ENCODE measurements at regions not wholly inside any gene's neighbourhood (a gene's known extent, or its start where the extent isn't known, plus 50 kb on each side); places are given as distances from the start of the nearest gene placed in this dataset.

DNA sequence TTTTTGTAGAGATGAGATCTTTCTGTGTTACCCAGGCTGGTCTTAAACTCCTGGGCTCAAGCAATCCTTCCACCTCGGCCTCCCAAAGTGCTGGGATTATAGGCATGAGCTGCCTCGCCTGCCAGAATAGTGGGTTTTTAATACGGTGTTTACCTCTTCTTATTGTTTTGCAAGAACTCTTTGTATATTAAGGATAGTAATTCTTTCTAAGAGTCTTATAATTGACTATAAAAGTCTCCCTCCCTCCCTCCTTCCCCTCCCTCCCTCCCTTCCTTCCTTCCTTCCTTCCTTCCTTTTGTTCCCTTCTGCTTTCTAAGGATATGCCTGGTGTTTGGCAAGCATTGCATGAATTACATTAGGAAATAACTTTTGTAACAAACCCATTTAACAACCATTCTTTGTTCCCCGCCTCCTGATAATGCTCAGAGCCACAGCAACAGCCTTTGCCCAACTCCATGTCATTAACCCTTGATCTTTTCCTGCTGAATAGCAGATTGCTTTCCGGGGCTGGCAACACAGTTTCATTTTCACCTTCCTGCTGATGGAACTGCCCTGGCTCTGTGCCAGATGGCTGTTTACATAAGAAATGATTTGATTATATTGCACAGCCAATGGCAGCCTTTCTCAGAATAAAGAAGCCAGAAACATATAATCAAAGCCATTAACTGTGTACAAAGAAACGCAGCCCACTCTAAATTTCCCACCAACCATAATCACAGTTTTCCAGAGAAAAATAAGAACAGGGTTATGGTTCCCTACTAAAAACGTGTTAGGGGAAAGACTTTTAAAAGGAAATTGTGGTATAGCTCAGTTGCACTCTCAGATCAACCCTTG lies 143.7 kb upstream of the PTPN1 start:
- TF ChIP-seq CTCF (IDR thresholded peaks at IDR 0.05; ENCODE audit: extremely low read depth in 1 of 2, insufficient read depth in 1 of 2, low read depth in 1 of 2, low read length in 2 of 2) (no peak), POLR2A (IDR thresholded peaks at IDR 0.05; ENCODE audit: low read depth, low read length) (no peak)
- TF ChIP-seq, protein P1, sequence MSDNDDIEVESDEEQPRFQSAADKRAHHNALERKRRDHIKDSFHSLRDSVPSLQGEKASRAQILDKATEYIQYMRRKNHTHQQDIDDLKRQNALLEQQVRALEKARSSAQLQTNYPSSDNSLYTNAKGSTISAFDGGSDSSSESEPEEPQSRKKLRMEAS (IDR thresholded peaks at IDR 0.05; ENCODE audit: insufficient read depth, insufficient read length): no peak

All from endothelial cell of umbilical vein (primary cell).